PFSK-1 (cell line): ENCODE measurements at regions not wholly inside any gene's neighbourhood (a gene's known extent, or its start where the extent isn't known, plus 50 kb on each side); places are given as distances from the start of the nearest gene placed in this dataset.

ENCODE experiments used
- FOXP2 ChIP-seq: optimal IDR thresholded peaks from 2 replicates; pipeline ENCODE3; 2011; ENCODE audit warnings: borderline replicate concordance, control low read depth, inconsistent platforms; ENCODE audit not compliant: insufficient read depth; ENCODE audit errors: extremely low read length, extremely low read depth
- POLR2AphosphoS5 ChIP-seq: IDR thresholded peaks from 2 replicates; pipeline ENCODE4 v1.6.1; 2012; ENCODE audit warnings: low read depth, mild to moderate bottlenecking, control low read depth, low read length, moderate library complexity
- REST ChIP-seq, 2 experiments: IDR thresholded peaks; 2 replicates each; pipeline versions ENCODE4 v1.6.1 to v1.8.0; 2011 to 2012; ENCODE audit warnings: low read depth in 2 of 2, low read length in 2 of 2, control low read depth in 1 of 2, inconsistent platforms in 1 of 2, mild to moderate bottlenecking in 1 of 2, moderate library complexity in 1 of 2; ENCODE audit not compliant: insufficient read depth in 1 of 2
- SIN3A ChIP-seq: IDR thresholded peaks from 2 replicates; pipeline ENCODE4 v1.6.1; 2012; ENCODE audit warnings: mild to moderate bottlenecking, low read length, moderate library complexity, borderline replicate concordance; ENCODE audit not compliant: insufficient read depth
- TAF1 ChIP-seq: IDR thresholded peaks from 2 replicates; pipeline ENCODE4 v1.6.1; 2012; ENCODE audit warnings: low read length, control low read depth, borderline replicate concordance; ENCODE audit not compliant: insufficient read depth

GRCh38 chr13:76519685-76520084 is 366.5 kb downstream of the KCTD12 start:
- TF ChIP-seq TAF1 (no peak), FOXP2 (no peak), REST (IDR thresholded peaks at IDR 0.05; ENCODE audit: insufficient read depth in 1 of 2, low read depth in 2 of 2, low read length in 2 of 2) (no peak), SIN3A (no peak), POLR2AphosphoS5 (no peak)

- no peak for TF ChIP-seq POLR2AphosphoS5
- TF ChIP-seq TAF1 = no peak
- no peak for TF ChIP-seq REST (IDR thresholded peaks at IDR 0.05; ENCODE audit: insufficient read depth in 1 of 2, low read depth in 2 of 2, low read length in 2 of 2)
- no peak for TF ChIP-seq SIN3A
- TF ChIP-seq FOXP2 = no peak
These were observed 369.6 kb downstream of the KCTD12 start for GRCh38 chr13:76516586-76516985.

GRCh38 chr13:76516013-76516412 is 370.2 kb downstream of the KCTD12 start:
- TF ChIP-seq REST (IDR thresholded peaks at IDR 0.05; ENCODE audit: insufficient read depth in 1 of 2, low read depth in 2 of 2, low read length in 2 of 2) (no peak), SIN3A (no peak), FOXP2 (no peak), TAF1 (no peak), POLR2AphosphoS5 (no peak)

- TF ChIP-seq TAF1 = no peak
- TF ChIP-seq REST (IDR thresholded peaks at IDR 0.05; ENCODE audit: insufficient read depth in 1 of 2, low read depth in 2 of 2, low read length in 2 of 2) = no peak
- TF ChIP-seq FOXP2 = no peak
- no peak for TF ChIP-seq POLR2AphosphoS5
- TF ChIP-seq SIN3A = no peak
These were observed 373.5 kb downstream of the KCTD12 start for GRCh38 chr13:76512721-76513145.

GRCh38 chr13:76505437-76505836 is 380.8 kb downstream of the KCTD12 start:
- no peak for TF ChIP-seq REST (IDR thresholded peaks at IDR 0.05; ENCODE audit: insufficient read depth in 1 of 2, low read depth in 2 of 2, low read length in 2 of 2)
- no peak for TF ChIP-seq POLR2AphosphoS5
- TF ChIP-seq FOXP2 = no peak
